Activated CD8-positive, alpha-beta memory T cell treated with anti-CD3 and anti-CD28 coated beads for 1 hour (primary cell): ENCODE measurements at regions not wholly inside any gene's neighbourhood (a gene's known extent, or its start where the extent isn't known, plus 50 kb on each side); places are given as distances from the start of the nearest gene placed in this dataset.

ENCODE experiments used
- DNase-seq, 2 donors: peaks; one replicate each; pipeline ENCODE4 v3.0.0-alpha.2; 2020; ENCODE audit warnings: low read depth in 1 of 2; ENCODE audit errors: extremely low read depth in 1 of 2

GRCh38 chr5:133744051-133744959 is 132.0 kb upstream of the FSTL4 start:
- no peak for DNase-seq

GRCh38 chr5:133742431-133742988 is 130.2 kb upstream of the FSTL4 start:
- DNase-seq: no peak

GRCh38 chr5:133741818-133742355 is 129.5 kb upstream of the FSTL4 start:
- DNase-seq: no peak

- no peak for DNase-seq
Measured at GRCh38 chr5:133741396-133741795, 129.1 kb upstream of the FSTL4 start.

- DNase-seq: no peak
Measured at GRCh38 chr5:133739181-133739780, 126.9 kb upstream of the FSTL4 start.

- DNase-seq: no peak
Measured at GRCh38 chr5:133738271-133738670, 125.9 kb upstream of the FSTL4 start.

- no peak for DNase-seq
Measured at GRCh38 chr5:133736512-133736911, 124.2 kb upstream of the FSTL4 start.

GRCh38 chr5:133735346-133735745 is 123.0 kb upstream of the FSTL4 start:
- no peak for DNase-seq

- DNase-seq: no peak
Measured at GRCh38 chr5:133734916-133735315, 122.6 kb upstream of the FSTL4 start.

- DNase-seq: no peak
Measured at GRCh38 chr5:133732536-133732935, 120.2 kb upstream of the FSTL4 start.

- DNase-seq: no peak
Measured at GRCh38 chr5:133731951-133732350, 119.6 kb upstream of the FSTL4 start.

- DNase-seq: no peak
Measured at GRCh38 chr5:133730866-133731265, 118.5 kb upstream of the FSTL4 start.

GRCh38 chr5:133730346-133730745 is 118.0 kb upstream of the FSTL4 start:
- DNase-seq: no peak

- DNase-seq: no peak
Measured at GRCh38 chr5:133729800-133730199, 117.5 kb upstream of the FSTL4 start.

GRCh38 chr5:133728475-133728874 is 116.1 kb upstream of the FSTL4 start:
- DNase-seq: no peak

GRCh38 chr5:133727636-133728035 is 115.3 kb upstream of the FSTL4 start:
- no peak for DNase-seq

- no peak for DNase-seq
Measured at GRCh38 chr5:133723651-133724366, 111.5 kb upstream of the FSTL4 start.

- no peak for DNase-seq
Measured at GRCh38 chr5:133723126-133723525, 110.8 kb upstream of the FSTL4 start.

- no peak for DNase-seq
Measured at GRCh38 chr5:133721365-133721764, 109.0 kb upstream of the FSTL4 start.

- no peak for DNase-seq
Measured at GRCh38 chr5:133718457-133718856, 106.1 kb upstream of the FSTL4 start.

GRCh38 chr5:133716532-133717183 is 104.3 kb upstream of the FSTL4 start:
- DNase-seq: no peak
